Loucy (cell line): ENCODE measurements at regions not wholly inside any gene's neighbourhood (a gene's known extent, or its start where the extent isn't known, plus 50 kb on each side); places are given as distances from the start of the nearest gene placed in this dataset.

Experiments used
- EZH2phosphoT487 ChIP-seq: fragments of 200-600 bp; IDR thresholded peaks from 2 replicates; pipeline ENCODE4 v1.6.1; 2018; ENCODE audit warnings: antibody characterized with exemption, mild to moderate bottlenecking, moderate library complexity, borderline replicate concordance
- TF ChIP-seq, protein P1 (sequence below): fragments of 200-600 bp; sonication (generic); conservative IDR thresholded peaks from 2 replicates; pipeline ENCODE4 v1.5.1; 2014; ENCODE audit warnings: mild to moderate bottlenecking, antibody characterized with exemption, low read length

- TF ChIP-seq, protein P1, sequence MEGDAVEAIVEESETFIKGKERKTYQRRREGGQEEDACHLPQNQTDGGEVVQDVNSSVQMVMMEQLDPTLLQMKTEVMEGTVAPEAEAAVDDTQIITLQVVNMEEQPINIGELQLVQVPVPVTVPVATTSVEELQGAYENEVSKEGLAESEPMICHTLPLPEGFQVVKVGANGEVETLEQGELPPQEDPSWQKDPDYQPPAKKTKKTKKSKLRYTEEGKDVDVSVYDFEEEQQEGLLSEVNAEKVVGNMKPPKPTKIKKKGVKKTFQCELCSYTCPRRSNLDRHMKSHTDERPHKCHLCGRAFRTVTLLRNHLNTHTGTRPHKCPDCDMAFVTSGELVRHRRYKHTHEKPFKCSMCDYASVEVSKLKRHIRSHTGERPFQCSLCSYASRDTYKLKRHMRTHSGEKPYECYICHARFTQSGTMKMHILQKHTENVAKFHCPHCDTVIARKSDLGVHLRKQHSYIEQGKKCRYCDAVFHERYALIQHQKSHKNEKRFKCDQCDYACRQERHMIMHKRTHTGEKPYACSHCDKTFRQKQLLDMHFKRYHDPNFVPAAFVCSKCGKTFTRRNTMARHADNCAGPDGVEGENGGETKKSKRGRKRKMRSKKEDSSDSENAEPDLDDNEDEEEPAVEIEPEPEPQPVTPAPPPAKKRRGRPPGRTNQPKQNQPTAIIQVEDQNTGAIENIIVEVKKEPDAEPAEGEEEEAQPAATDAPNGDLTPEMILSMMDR: no peak
- no peak for TF ChIP-seq EZH2phosphoT487
Measured at GRCh38 chr16:86285938-86286921, 224.1 kb upstream of the FOXF1 start.
